ENCODE measurements at regions not wholly inside any gene's neighbourhood (a gene's known extent, or its start where the extent isn't known, plus 50 kb on each side); places are given as distances from the start of the nearest gene placed in this dataset. TPM values are rescaled to one million over a fixed set of nuclear protein-coding genes. Genes with fewer than 3 reads are reported as not detected.

GRCh38 chr2:56128235-56128634, 55.6 kb upstream of the CCDC85A start:
- Histone ChIP-seq H3K36me3 (no peaks in the 10 kb centered on the region), H3K9me3 (no peaks in the 10 kb centered on the region), H3K4me3 (no peak overlapping the region), H3K4me1 (no peaks in the 10 kb centered on the region), H3K9ac (ENCODE audit: low read depth in 2 of 2, low read length in 2 of 2) (no peak overlapping the region), H3K27ac (no peak overlapping the region), H3K27me3 (no peaks in the 10 kb centered on the region)
- intact Hi-C loops (cut with DNase I): no loop called here
- no peak for TF ChIP-seq CTCF (IDR thresholded peaks at IDR 0.05)
- DNase-seq: no peak

- peak; percentile 42 for TF ChIP-seq CTCF (IDR thresholded peaks at IDR 0.05)
- intact Hi-C loops (cut with DNase I): loop anchor here (5.0 kb wide), 1 partner anchor 413 kb away; no protein-coding TSS in a partner anchor
- Histone ChIP-seq H3K4me3 (no peak overlapping the region), H3K9ac (ENCODE audit: low read depth in 2 of 2, low read length in 2 of 2) (no peak overlapping the region), H3K9me3 (no peaks in the 10 kb centered on the region), H3K4me1 (no peaks in the 10 kb centered on the region), H3K36me3 (no peaks in the 10 kb centered on the region), H3K27ac (no peak overlapping the region), H3K27me3 (no peaks in the 10 kb centered on the region)
- DNase-seq: no peak
Measured at GRCh38 chr2:56130463-56131070, 53.2 kb upstream of the CCDC85A start.

GRCh38 chr2:56132138-56132537, 51.7 kb upstream of the CCDC85A start:
- no peak for TF ChIP-seq CTCF (IDR thresholded peaks at IDR 0.05)
- intact Hi-C loops (cut with DNase I): loop anchor here (5.0 kb wide), 1 partner anchor 415 kb away; no protein-coding TSS in a partner anchor

GRCh38 chr2:56133441-56133840, 50.3 kb upstream of the CCDC85A start:
- Histone ChIP-seq H3K27ac (no peak overlapping the region), H3K36me3 (no peaks in the 10 kb centered on the region), H3K4me1 (no peaks in the 10 kb centered on the region), H3K27me3 (no peaks in the 10 kb centered on the region), H3K4me3 (no peak overlapping the region), H3K9me3 (no peaks in the 10 kb centered on the region), H3K9ac (ENCODE audit: low read depth in 2 of 2, low read length in 2 of 2) (no peak overlapping the region)
- intact Hi-C loops (cut with DNase I): loop anchor here (5.0 kb wide), 1 partner anchor 416 kb away; no protein-coding TSS in a partner anchor
- DNase-seq: no peak
- TF ChIP-seq CTCF (IDR thresholded peaks at IDR 0.05): no peak

More at GRCh38 chr2:56132138-56132537, 51.7 kb upstream of the CCDC85A start:
- Histone ChIP-seq H3K4me1 (no peaks in the 10 kb centered on the region), H3K9me3 (no peaks in the 10 kb centered on the region), H3K9ac (ENCODE audit: low read depth in 2 of 2, low read length in 2 of 2) (no peak overlapping the region), H3K36me3 (no peaks in the 10 kb centered on the region), H3K4me3 (no peak overlapping the region), H3K27me3 (no peaks in the 10 kb centered on the region), H3K27ac (no peak overlapping the region)
- no peak for DNase-seq

- DNase-seq: no peak
- Histone ChIP-seq H3K4me1 (no peaks in the 10 kb centered on the region), H3K4me3 (no peak overlapping the region), H3K9me3 (no peaks in the 10 kb centered on the region), H3K9ac (ENCODE audit: low read depth in 2 of 2, low read length in 2 of 2) (no peak overlapping the region), H3K27me3 (no peaks in the 10 kb centered on the region), H3K36me3 (no peaks in the 10 kb centered on the region), H3K27ac (no peak overlapping the region)
- TF ChIP-seq CTCF (IDR thresholded peaks at IDR 0.05): no peak
- intact Hi-C loops (cut with DNase I): loop anchor here (5.0 kb wide), 1 partner anchor 417 kb away; no protein-coding TSS in a partner anchor
Measured at GRCh38 chr2:56133931-56134629, 49.7 kb upstream of the CCDC85A start.

Small RNA genes in the stretch of these regions (microRNA-seq; reads per million reads assigned to microRNA genes)
- not detected for gene MIR216A
- gene MIR216B: 2.8 reads per million
- gene MIR217: 4.4 reads per million

All from colonic mucosa (tissue), 4 donors.